CD4-positive, alpha-beta T cell treated with Interleukin-15 for 1 hour (primary cell): ENCODE measurements at regions not wholly inside any gene's neighbourhood (a gene's known extent, or its start where the extent isn't known, plus 50 kb on each side); places are given as distances from the start of the nearest gene placed in this dataset.
"Not testable (repeated sequence)": the region's sequence is repeated elsewhere in the genome, so short reads cannot be mapped to it uniquely, and the experiment has no call there.

Experiments
- DNase-seq: peaks from one replicate; pipeline ENCODE4 v3.0.0-alpha.2; 2020

DNA sequence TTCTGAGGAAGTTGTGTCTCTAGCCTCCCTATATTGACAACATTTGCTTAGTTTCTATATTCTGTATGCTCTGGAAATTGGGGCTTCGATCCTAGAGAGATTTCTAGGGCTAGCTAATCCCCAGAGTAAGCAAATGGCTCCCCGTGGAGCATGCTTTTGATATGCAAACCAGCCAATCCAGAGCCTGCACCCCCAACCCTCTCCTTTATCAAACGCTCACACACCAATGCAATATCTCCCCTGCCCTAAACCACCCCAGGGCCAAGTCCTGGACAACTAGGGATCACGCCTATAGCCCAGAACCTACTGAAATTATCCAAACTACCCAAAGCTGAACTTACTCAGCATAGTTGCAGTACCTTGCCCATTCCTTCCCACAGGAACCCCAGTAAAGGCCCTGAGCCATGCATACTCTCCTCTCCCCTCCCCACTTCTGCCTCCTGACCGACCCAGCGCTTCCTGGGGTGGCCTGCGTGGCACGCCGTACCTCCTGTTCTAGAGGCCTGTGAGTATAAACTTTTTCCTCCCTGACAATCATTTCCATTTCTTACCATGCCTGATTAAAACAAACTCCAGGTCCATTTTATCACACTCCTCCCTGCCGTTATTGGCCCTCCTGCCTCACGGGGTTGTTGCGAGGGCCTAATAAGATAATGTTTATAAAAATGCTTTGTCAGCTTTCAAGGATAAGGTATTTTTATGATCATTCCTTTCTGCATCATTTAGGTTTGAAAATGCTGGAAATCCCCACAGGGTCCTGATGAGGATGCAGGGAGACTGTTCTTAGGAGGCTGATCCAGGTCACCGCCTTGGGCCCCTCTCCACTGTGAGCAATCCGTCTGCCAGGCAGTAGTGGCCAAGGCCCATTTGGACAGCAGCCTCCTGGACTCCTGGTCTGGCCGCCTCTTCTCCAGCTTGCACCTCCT is 102.7 kb downstream of the TENT5C start:
- no peak for DNase-seq

DNA sequence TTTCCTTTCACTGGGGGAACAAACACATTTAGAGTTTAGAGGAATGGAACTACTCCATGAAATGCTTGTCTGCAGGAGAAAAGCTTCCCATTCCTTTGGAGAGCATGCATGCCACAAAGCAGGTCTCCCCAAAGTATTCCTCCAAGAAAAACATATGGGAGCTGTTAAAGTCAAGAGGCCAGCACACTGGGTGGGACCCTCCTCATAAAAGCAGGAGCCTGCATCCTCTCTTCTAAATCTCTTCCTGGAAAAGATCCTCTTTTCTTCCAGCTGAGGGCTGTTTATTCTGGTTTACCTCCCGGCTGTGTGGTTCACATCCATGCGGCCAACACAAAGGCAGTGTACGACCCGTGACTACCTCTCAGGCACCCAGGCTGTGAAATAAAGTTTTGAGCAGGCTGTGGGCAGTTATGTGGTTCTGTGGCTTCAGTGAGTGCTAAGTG is 103.4 kb downstream of the TENT5C start:
- DNase-seq: no peak

DNA sequence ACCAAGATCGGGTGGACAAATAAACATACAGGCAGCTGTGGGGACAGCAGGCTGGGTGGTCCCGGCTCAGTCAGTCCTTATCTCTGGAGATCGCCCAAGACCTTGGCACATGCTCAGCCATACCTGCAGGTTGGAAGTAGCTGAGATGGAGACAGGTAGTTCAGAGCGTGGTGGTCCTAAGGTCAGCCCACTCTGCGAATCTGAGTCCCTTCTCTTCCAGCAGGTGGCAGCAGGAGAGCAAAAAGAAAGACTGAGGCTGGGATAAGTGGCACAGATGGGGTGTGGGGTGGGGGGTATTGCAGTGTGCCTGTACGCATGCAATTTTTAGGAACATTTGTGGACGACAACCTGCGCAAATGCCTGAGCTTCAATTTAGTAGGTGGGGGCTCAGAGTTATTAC is 104.9 kb downstream of the TENT5C start:
- no peak for DNase-seq

DNA sequence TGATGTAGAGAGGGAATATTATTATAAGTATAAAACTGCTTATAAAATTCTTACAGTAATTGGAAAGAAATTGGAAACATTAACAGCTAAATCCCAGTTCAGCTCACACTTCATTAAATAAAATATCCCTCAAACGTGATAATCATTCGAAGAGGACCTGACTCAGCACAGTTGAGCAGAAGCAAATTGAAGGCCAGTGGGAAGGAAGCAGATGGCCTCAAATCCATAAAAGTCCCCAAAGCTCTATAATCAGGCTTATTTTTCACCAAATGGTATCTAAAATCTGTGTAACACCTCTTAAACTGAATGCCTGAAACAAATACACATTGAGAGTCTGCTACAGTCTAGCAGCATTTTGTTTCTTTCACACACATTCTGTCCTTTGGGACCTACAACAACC is 106.8 kb downstream of the TENT5C start:
- no peak for DNase-seq

DNA sequence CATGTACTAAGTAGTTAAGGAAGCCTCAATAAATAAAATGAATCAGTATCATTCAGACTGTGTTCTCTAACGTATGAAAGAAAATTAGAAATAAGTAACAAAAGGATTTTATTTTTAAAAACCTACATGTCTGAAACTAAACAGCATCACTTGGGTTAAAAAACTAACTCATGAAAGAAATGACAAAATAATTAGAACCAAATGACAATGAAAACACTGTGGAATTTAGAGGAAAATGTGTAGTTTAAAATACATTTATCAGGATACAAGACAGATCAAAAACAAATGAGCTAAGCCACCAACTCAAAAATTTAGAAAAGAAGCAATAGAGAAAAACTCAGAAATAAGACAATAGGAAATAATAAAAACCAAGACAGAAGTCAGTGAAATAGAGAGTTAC is 108.7 kb downstream of the TENT5C start:
- no peak for DNase-seq

DNA sequence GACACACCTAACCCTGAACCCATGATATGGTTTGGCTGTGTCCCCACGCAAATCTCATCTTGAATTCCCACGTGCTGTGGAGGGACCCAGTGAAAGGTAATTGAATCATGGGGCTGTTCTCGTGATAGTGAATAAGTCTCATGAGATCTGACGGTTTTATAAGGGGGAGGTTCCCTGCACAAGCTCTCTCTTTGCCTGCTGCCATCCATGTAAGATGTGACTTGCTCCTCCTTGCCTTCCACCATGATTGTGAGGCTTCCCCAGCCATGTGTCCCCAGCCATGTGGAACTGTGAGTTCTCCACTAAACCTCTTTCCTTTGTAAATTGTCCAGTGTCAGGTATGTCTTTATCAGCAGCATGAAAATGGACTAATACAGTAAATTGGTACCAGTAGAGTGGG is 110.2 kb downstream of the TENT5C start:
- DNase-seq: not testable (repeated sequence)

DNA sequence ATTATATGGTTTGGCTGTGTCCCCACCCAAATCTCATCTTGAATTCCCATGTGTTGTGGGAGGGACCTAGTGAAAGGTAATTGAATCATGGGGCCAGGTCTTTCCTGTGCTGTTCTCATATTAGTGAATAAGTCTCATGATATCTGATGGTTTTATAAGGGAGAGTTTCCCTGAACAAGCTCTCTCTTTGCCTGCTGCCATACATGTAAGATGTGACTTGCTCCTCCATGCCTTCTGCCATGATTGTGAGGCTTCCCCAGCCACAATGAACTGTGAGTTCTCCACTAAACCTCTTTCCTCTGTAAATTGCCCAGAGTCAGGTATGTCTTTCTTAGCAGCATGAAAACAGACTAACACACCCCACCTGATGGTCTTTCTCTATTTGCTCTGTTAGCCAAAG is 112.1 kb downstream of the TENT5C start:
- not testable (repeated sequence) for DNase-seq

DNA sequence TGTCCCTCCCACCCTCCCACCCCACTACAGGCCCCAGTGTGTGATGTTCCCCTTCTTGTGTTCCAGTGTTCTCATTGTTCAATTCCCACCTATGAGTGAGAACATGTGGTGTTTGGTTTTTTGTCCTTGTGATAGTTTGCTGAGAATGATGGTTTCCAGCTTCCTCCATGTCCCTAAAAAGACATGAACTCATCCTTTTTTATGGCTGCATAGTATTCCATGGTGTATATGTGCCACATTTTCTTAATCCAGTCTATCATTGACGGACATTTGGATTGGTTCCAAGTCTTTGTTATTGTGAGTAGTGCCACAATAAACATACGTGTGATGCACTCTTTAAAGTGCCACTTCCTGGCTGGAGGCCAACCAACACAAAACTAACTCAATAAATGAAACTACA is 112.7 kb downstream of the TENT5C start:
- DNase-seq: not testable (repeated sequence)

DNA sequence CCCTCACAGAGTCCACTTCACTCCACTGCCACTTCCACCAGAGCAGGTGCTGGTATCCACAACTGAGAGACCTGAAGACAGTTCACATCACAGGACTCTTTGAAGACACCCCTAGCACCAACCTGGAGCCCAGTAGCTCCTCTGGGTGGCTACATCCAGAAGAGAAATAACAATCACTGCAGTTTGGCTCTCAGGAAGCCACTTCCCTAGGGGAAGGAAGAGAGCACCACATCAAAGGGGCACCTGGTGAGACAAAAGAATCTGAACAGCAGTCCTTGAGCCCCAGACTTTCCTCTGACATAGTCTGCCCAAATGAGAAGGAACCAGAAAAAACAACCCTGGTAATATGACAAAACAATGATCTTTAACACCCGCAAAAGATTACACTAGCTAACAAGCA is 113.2 kb downstream of the TENT5C start:
- DNase-seq: no peak

DNA sequence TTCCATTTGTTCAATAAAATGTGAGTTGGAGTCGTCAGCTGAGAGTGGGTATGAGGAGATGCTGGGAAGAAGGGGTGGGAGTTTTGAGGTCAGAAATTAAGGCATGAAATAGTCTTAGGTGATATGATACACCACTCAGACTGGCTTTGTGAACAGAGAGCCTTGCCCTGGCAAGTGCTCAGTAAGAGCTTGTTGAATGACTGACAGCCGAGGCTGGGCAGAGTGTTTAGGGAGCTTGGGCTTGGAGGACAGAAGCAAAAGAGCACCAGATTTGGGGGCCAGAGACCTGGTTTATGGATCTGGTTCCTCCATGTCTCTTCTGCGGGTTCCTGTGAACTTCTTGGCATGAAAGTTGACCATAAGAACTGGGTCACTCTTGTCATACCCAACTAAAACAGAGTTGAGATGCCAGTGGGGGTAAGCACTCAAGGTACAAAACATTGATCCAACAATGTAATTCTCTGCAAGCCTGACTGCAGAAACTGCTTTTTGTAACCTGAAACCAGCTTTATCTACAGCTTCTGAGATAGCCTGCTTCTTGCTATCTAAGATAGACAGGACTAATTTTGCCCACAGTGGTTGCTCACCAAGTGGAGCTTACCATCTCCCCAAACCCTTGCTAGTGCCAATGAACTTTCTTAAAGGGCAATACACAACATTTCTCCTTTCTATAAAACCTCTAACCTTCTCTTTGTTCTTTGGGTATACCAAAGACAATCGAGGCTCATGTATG is 126.4 kb downstream of the TENT5C start:
- DNase-seq: no peak

DNA sequence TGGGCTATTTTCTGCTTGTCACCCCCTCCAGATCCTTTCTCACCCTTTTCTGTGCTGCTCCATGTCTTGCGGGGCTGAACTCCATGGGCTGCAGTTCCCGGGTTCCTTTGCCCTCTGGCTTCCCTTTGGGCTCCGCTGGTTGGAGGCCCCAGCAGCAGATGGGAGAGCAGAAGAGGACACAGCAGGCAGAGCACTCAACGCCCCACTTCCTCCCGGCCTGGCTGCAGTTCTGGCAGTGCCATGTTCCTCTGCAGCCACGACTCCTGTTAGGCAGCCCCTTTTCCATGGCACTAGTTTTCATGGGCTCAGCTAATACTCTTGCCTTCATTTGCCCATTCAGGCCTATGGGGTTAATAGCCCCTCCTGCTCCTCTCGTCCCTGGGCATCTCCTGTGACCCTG is 127.1 kb downstream of the TENT5C start:
- DNase-seq: no peak

DNA sequence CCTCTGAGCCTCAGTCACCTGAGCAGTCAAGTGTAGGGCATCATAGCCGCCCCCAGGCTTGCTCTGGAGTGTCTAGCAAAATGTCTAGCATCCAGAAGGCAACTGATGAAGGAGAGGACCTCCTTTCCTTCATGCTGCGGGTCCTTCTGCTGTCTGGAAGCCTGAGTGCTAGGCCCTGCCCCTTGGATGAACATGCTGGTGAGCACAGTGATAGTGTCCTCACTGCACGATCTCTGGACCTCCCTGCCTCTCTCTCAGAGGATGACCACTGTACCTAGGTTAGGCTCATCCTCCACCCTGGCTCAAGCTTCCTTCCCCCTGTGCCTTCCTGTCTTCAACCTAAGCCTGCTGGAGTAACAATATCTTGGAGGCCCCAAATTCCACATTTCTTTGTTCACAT is 128.6 kb downstream of the TENT5C start:
- no peak for DNase-seq

DNA sequence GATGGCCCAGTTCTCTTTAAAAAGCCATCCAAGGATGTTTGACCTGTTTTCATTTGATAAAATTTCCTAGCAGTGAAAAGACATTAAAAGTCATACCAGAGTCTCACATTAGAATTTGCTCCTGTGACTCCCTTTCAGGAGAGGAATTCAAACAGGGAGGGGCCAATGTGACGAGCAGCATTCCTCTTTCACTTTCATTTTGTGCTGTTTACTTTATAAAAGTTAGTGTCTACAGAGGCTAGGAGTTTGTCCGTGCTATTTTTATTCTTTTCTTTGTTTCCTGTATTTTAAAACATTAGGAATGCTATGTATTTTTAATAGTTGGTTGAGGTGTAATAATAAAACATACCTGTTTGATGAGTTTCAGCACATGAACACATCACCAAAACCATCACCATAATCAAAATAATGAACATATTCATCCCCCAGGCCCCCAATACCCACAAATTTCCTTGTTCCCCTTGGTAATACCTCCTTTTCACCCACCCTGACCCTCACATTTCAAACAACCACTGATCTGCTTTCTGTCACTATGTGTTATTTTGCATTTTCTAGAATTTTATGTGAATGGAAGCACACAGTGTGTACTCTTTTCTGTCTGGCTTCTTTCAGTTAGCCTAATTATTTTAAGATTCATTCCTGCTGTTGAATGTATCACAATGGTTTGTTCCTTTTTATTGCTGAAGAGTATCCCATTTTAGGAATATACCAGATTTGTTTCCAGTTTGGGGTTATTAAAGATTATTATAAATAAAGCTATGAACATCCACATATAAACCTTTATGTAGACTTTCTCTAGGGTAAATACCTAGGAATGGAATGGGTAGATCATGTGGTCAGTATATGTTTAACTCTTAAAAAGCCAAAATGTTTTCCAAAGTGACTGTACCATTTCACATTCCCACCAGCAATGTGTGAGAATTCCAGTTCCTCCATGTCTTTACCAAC is 129.5 kb downstream of the TENT5C start:
- DNase-seq: no peak

DNA sequence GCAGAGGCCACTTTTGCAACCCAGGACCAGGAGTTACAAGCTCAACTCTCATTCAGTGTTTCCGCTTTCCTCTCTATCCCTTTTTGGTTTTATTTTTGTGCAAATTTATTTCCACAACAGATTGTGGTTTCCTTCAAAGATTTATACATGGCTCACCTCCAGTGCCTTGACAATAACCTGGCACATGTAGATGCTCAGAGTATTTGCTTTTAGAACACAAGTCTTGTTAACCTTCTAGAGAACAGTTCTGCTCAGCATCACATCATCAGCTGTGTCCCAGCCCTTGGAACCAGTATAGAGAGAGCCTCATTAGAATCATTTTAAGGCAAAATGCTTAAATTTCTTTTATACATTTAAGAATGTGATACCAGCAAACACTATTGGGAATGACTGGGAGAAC is 133.7 kb downstream of the TENT5C start:
- DNase-seq: no peak

DNA sequence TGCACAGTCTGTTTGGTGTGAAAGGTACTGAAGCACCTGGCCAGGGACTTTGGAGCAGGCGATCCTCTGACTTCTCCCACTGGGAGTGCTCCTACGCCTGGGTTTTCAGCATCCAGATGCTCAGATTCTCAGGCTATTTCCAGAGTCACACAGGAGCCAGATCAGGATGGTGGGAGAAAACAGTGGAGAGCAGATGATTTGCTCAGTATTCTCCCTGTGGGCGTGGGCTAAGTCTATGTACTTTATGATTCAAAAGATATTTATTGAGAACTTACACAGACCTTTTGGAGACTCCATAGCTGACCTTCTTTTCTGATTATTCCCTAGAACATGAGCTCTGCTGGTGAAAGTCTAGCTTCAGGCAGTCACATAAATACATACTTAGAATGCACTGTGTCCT is 134.6 kb downstream of the TENT5C start:
- no peak for DNase-seq

DNA sequence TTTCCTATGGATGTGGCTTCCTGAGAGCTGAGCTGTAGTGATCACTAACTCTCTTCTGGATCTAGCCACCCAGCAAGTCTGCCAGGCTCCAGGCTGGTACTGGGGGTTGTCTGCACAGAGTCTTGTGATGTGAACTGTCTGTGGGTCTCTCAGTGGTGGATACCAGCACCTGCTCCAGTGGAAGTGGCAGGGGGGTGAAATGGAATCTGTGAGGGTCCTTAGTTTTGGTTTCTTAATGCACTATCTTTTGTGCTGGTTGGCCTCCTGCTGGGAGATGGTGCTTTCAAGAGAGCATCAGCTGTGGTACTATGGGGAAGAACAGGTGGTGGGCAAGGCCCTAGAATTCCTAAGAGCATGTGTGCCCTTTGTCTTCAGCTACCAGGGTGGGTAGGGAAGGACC is 140.7 kb downstream of the TENT5C start:
- not testable (repeated sequence) for DNase-seq

DNA sequence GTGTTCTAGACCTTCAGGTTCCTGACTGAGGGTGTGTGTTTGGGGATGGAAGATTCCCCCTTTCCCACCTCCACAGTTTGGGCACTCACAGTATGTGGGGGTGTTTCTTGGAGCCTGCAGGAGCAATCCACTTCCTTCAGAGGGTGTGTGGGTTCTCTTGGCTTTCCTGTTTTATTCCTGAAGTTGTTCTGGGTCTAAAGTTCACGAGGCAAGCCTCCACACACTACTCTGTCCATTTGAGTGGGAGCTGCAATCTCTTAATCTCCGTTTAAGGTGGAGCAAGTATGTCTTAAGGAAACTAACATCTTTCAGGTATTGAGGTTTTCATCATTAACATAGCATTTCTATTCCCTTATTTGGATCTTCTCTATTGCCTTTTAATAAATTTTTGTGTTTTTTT is 141.8 kb downstream of the TENT5C start:
- DNase-seq: no peak

DNA sequence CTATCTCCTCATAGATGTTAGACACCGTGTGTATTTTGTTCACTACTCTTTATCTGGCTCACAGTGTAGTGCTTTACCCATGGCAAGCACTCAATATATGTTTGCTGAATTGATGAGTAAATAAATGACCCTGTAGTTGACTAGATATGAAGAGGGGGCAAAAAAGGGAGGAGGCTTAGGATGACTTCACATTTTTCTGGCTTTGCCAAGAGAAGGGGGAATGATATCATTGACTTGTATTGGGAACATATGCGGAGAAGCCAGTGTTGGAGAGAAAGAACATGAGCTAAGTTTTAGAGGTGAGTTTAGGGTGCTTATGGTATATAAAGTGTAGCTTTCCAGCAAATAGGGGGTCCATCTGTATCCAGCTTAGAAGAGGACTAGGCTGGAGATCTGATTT is 145.5 kb downstream of the TENT5C start:
- no peak for DNase-seq

DNA sequence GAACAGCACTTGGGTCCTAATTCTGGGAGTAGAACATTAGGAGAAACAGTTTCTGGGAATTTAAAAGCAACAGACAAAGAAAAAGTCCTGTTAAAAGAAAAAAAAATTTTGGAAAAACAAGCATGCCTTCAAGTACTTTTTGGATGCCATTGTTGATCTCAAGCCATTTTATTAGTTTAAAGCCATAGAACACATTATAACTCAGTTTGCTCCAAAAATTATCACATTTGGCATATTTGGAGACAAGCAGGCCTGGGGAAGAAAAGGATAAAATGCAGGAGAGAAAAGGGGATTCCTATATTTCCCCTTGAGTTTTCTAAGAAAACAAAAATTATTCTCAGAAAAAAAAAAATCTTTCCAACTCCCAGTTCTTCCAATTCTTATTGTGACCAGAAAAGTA is 146.8 kb downstream of the TENT5C start:
- no peak for DNase-seq

DNA sequence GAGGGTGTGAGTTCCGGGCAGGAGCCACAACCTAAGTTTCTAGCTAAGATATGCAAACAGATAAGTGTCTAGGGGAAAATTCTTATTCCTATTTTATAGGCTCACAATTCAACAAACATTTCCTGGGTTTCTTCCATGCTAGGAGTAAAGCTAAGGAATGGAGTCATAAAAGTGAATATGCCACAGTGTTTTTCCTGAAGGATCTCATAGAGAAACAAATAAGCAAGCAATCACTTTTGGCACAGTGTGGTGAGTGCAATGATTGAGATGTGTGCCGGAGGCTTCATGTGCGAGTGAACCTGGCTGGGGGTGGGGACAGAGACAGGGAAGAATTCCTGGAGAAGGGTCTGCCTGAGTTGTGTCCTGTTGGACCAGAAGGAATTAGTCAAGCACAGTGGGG is 147.4 kb downstream of the TENT5C start:
- DNase-seq: no peak

DNA sequence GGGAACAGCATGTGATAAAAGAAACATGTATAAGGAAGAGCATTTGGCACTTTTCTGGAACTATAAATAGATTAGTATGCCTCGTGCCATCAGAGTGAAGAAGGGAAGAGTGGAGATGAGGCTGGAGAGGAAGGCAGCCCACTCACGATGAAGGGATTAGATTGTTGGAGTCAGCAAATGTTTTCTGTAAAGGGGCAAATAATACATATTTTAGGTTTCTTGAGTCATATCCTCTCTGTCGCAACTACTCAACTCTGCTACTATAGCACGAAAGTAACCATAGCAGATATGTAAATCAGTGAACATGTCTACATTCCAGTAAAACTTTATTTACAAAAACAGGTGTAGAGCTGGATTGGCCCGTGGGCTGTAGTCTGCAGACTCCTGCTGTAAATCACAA is 147.8 kb downstream of the TENT5C start:
- DNase-seq: no peak

DNA sequence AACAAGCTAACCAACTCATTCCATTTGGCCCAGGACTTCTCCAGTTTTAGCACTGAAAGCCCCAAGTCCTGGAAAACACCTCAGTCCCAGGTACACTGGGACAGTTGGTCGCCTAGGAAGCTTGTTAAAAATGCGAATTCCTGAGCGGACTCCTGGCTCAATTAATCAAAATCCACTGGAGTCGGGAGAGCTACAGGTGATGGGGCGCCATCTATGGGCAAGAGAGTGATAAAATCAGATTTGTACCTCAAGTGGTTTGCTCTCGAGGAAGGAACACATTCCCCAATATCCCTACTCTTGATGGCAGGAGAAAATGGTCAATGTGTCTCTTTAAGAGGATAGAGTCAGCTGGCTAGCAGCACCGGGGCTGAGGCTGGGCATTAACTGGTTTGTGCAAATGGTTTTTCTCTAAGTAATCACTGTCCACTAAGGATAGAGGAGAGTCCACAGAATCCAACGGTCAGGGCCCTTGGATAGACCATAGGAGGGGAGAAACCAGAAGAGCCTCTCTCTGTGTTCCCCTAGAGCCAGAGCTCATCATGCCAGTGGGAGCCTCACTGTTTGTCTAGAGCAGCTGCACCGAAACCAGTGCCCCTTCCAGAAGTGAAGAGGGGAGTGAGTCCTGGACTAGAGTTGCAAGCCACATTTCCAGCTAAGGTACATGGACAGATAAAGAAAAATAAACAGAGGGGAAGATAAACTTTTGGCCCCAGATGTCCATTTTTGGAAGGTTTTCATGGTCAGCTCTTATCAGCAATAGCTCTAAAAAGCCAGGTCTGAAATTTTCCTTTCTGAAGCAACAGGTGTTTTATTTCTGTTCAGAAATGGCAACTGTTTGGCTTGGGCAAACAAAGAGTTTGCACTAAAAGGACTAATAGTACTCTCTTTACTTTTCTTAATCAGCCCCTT is 148.5 kb downstream of the TENT5C start:
- DNase-seq: peak; percentile 30
